ENCODE measurements at regions not wholly inside any gene's neighbourhood (a gene's known extent, or its start where the extent isn't known, plus 50 kb on each side); places are given as distances from the start of the nearest gene placed in this dataset.

GRCh38 chr13:111954661-111955411 lies 112.1 kb upstream of the SOX1 start:
- H3K27ac ChIP-seq = no peak overlapping the region
- TF ChIP-seq, protein P1, sequence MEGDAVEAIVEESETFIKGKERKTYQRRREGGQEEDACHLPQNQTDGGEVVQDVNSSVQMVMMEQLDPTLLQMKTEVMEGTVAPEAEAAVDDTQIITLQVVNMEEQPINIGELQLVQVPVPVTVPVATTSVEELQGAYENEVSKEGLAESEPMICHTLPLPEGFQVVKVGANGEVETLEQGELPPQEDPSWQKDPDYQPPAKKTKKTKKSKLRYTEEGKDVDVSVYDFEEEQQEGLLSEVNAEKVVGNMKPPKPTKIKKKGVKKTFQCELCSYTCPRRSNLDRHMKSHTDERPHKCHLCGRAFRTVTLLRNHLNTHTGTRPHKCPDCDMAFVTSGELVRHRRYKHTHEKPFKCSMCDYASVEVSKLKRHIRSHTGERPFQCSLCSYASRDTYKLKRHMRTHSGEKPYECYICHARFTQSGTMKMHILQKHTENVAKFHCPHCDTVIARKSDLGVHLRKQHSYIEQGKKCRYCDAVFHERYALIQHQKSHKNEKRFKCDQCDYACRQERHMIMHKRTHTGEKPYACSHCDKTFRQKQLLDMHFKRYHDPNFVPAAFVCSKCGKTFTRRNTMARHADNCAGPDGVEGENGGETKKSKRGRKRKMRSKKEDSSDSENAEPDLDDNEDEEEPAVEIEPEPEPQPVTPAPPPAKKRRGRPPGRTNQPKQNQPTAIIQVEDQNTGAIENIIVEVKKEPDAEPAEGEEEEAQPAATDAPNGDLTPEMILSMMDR (conservative IDR thresholded peaks at IDR 0.05) = no peak
- TF ChIP-seq ZFX (IDR thresholded peaks at IDR 0.05) = no peak

GRCh38 chr13:111955412-111956065 lies 111.4 kb upstream of the SOX1 start:
- TF ChIP-seq, protein P1 (conservative IDR thresholded peaks at IDR 0.05) = no peak
- no peak for TF ChIP-seq ZFX (IDR thresholded peaks at IDR 0.05)
- no peak overlapping the region for H3K27ac ChIP-seq

- no peak for TF ChIP-seq ZFX (IDR thresholded peaks at IDR 0.05)
- TF ChIP-seq, protein P1 (conservative IDR thresholded peaks at IDR 0.05) = no peak
- no peak overlapping the region for H3K27ac ChIP-seq
Observed at GRCh38 chr13:111956261-111957151, 110.4 kb upstream of the SOX1 start.

GRCh38 chr13:111957913-111958450 lies 109.0 kb upstream of the SOX1 start:
- no peak overlapping the region for H3K27ac ChIP-seq
- TF ChIP-seq ZFX (IDR thresholded peaks at IDR 0.05) = no peak
- TF ChIP-seq, protein P1 (conservative IDR thresholded peaks at IDR 0.05) = no peak

GRCh38 chr13:111958612-111959395 lies 108.1 kb upstream of the SOX1 start:
- TF ChIP-seq ZFX (IDR thresholded peaks at IDR 0.05) = no peak
- TF ChIP-seq, protein P1 (conservative IDR thresholded peaks at IDR 0.05) = no peak
- no peak overlapping the region for H3K27ac ChIP-seq

DNA sequence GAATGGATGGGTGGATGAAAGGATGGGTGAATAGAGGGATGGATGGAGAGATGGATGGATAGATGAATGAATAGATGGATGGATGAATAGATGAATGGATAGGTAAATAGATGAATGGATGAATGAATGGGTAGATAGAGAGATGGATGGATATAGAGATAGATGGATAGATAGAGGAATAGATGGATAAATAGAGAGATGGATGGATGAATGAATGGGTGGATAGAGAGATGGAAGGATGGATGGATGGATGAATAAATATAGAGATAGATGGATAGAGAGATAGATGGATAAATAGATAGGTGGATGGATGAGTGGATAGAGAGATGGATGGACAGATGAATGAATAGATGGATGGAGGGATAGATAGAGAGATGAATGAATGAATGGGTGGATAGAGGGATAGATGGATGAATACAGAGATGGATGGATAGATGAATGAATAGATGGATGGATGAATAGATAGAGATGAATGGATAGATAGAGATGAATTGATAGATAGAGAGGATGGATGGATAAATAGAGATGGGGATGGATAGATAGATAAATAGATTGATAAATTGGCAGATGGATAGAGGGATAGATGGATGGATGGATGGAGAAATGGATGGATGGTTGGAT lies 106.7 kb upstream of the SOX1 start:
- TF ChIP-seq, protein P1 (conservative IDR thresholded peaks at IDR 0.05) = no peak
- TF ChIP-seq ZFX (IDR thresholded peaks at IDR 0.05) = no peak
- H3K27ac ChIP-seq = no peak overlapping the region

Data from C4-2B (cell line).